Panc1 (cell line): ENCODE measurements at regions not wholly inside any gene's neighbourhood (a gene's known extent, or its start where the extent isn't known, plus 50 kb on each side); places are given as distances from the start of the nearest gene placed in this dataset.

Experiments
- CTCF ChIP-seq: fragments of 450-650 bp; IDR thresholded peaks from 2 replicates; pipeline ENCODE4 v1.5.1; 2017; ENCODE audit warnings: mild to moderate bottlenecking
- POLR2AphosphoS5 ChIP-seq: IDR thresholded peaks from 2 replicates; pipeline ENCODE4 v1.6.1; 2012; ENCODE audit warnings: mild to moderate bottlenecking, low read depth, low read length, moderate library complexity
- SIN3A ChIP-seq: IDR thresholded peaks from 2 replicates; pipeline ENCODE4 v1.6.1; 2012; ENCODE audit warnings: low read depth, mild to moderate bottlenecking, low read length, moderate library complexity, borderline replicate concordance; ENCODE audit not compliant: insufficient read depth

GRCh38 chr2:236903978-236904377, 181.7 kb upstream of the COPS8 start:
- no peak for TF ChIP-seq CTCF
- TF ChIP-seq POLR2AphosphoS5 = no peak
- no peak for TF ChIP-seq SIN3A
